B cell (primary cell): ENCODE measurements at regions not wholly inside any gene's neighbourhood (a gene's known extent, or its start where the extent isn't known, plus 50 kb on each side); places are given as distances from the start of the nearest gene placed in this dataset.

Source experiments
- ATAC-seq: fragments of 200-7000 bp; cut with Tn5 transposase; one replicate; pipeline ENCODE4 v1.10.0; 2021; ENCODE audit warnings: low read depth, mild to moderate bottlenecking, moderate number of reproducible peaks, moderate library complexity
- CTCF ChIA-PET: fragments of 350-600 bp; sonication (Branson Sonifier 250); formaldehyde crosslinking; loops from one replicate; lab custom pipeline; 2021; ENCODE audit warnings: antibody characterized with exemption, inconsistent platforms; lab: Charles Lee
- POLR2A ChIA-PET: fragments of 350-600 bp; sonication (Branson Sonifier 250); formaldehyde crosslinking; loops from one replicate; lab custom pipeline; 2021; ENCODE audit warnings: antibody characterized with exemption; lab: Charles Lee
- DNase-seq: peaks from one replicate; pipeline ENCODE4 v3.0.0; 2013
- H2AFZ ChIP-seq: 2 replicates; pipeline ENCODE4 v1.6.1; 2012; ENCODE audit warnings: mild to moderate bottlenecking, low read depth, low read length; ENCODE audit not compliant: insufficient read depth, poor library complexity, severe bottlenecking
- H3K27ac ChIP-seq, 2 donors: 1 replicate in 1 of 2; 2 replicates in 1 of 2; pipeline ENCODE4 v1.5.1; 2012 to 2013; ENCODE audit warnings: low read length in 2 of 2, mild to moderate bottlenecking in 2 of 2, moderate library complexity in 1 of 2
- H3K27me3 ChIP-seq, 4 experiments: fragments of 200-600 bp in 1 of 4; sonication (generic) in 1 of 4; replicated peaks in 1 of 4; 1 replicate in 2 of 4; 2 replicates in 2 of 4; pipeline versions ENCODE4 v1.6.1 to v1.7.0; 2013 to 2016; ENCODE audit warnings: low read length in 3 of 4, mild to moderate bottlenecking in 2 of 4, mixed read lengths in 1 of 4, moderate library complexity in 1 of 4; ENCODE audit not compliant: insufficient read depth in 4 of 4, control insufficient read depth in 3 of 4; ENCODE audit errors: control extremely low read depth in 1 of 4
- H3K36me3 ChIP-seq, 2 experiments: replicated peaks in 1 of 2; 1 replicate in 1 of 2; 2 replicates in 1 of 2; pipeline versions ENCODE4 v1.6.1 to v1.7.1; 2013; ENCODE audit warnings: low read length in 1 of 2; ENCODE audit not compliant: insufficient read depth in 2 of 2, control insufficient read depth in 1 of 2; ENCODE audit errors: control extremely low read depth in 1 of 2, extremely low read depth in 1 of 2
- H3K4me1 ChIP-seq, 2 donors: fragments of 200-600 bp in 1 of 2; sonication (generic) in 1 of 2; 1 replicate in 1 of 2; 2 replicates in 1 of 2; pipeline versions ENCODE4 v1.5.1 to v1.6.1; 2013 to 2017; ENCODE audit warnings: low read length in 2 of 2; ENCODE audit not compliant: control insufficient read depth in 2 of 2, insufficient read depth in 2 of 2
- H3K4me2 ChIP-seq: replicated peaks from 2 replicates; pipeline ENCODE3; 2012; ENCODE audit warnings: mild to moderate bottlenecking, low read depth, low read length; ENCODE audit not compliant: poor library complexity, severe bottlenecking
- H3K4me3 ChIP-seq, 5 experiments: fragments of 200-600 bp in 1 of 5; sonication (generic) in 1 of 5; 1 replicate in 3 of 5; 2 replicates in 2 of 5; pipeline versions ENCODE4 v1.5.1 to v1.7.0; 2011 to 2016; ENCODE audit warnings: low read length in 4 of 5, mild to moderate bottlenecking in 4 of 5, low read depth in 2 of 5, control low read depth in 1 of 5, moderate library complexity in 1 of 5; ENCODE audit not compliant: insufficient read depth in 1 of 5; ENCODE audit errors: control extremely low read depth in 1 of 5, extremely low read depth in 1 of 5
- H3K79me2 ChIP-seq: fragments of 200-600 bp; sonication (generic); one replicate; pipeline ENCODE4 v1.6.0; 2016; ENCODE audit warnings: low read length; ENCODE audit not compliant: control insufficient read depth, insufficient read depth
- H3K9ac ChIP-seq: fragments of 200-600 bp; sonication (generic); 2 replicates; pipeline ENCODE4 v1.6.1; 2017; ENCODE audit warnings: mild to moderate bottlenecking, low read length, moderate library complexity
- H3K9me3 ChIP-seq, 3 donors: one replicate each; pipeline versions ENCODE4 v1.6.1 to v1.7.1; 2013; ENCODE audit warnings: low read length in 2 of 3; ENCODE audit not compliant: control insufficient read depth in 2 of 3, insufficient read depth in 1 of 3; ENCODE audit errors: control extremely low read depth in 1 of 3
- H4K20me1 ChIP-seq: 2 replicates; pipeline ENCODE4 v1.6.0; 2012; ENCODE audit warnings: mild to moderate bottlenecking, low read length; ENCODE audit not compliant: insufficient read depth, control insufficient read depth, poor library complexity, severe bottlenecking
- H3K27ac Mint-ChIP-seq: one replicate; pipeline ENCODE4 v1.8.0; 2021; ENCODE audit warnings: mixed read lengths
- H3K27me3 Mint-ChIP-seq: one replicate; pipeline ENCODE4 v1.8.0; 2021; ENCODE audit warnings: mixed read lengths
- H3K4me1 Mint-ChIP-seq: one replicate; pipeline ENCODE4 v1.8.0; 2021; ENCODE audit warnings: mixed read lengths
- H3K4me3 Mint-ChIP-seq: one replicate; pipeline ENCODE4 v1.8.0; 2021; ENCODE audit warnings: mixed read lengths
- H3K9me3 Mint-ChIP-seq: one replicate; pipeline ENCODE4 v1.8.0; 2022; ENCODE audit warnings: mixed read lengths; ENCODE audit not compliant: insufficient read depth
- CTCF ChIP-seq: fragments of 200-600 bp; IDR thresholded peaks from one replicate; pipeline ENCODE4 v1.8.0; 2022; ENCODE audit warnings: antibody characterized with exemption, mild to moderate bottlenecking
- EZH2 ChIP-seq: IDR thresholded peaks from 2 replicates; pipeline ENCODE4 v1.6.1; 2012; ENCODE audit warnings: borderline replicate concordance, low read depth, mild to moderate bottlenecking, moderate library complexity, low read length; ENCODE audit not compliant: insufficient read depth, poor library complexity, severe bottlenecking
- WGBS: methylation state at CpG from one replicate; pipeline ENCODE4 v1.1.5; 2013; ENCODE audit warnings: missing lambda C conversion rate; ENCODE audit not compliant: insufficient coverage; 5-methylcytosine and 5-hydroxymethylcytosine counted together
- intact Hi-C: fragments of 100-400 bp; cut with micrococcal nuclease; formaldehyde crosslinking; loops from one replicate; pipeline ENCODE4 v1.10.0; 2022

GRCh38 chr5:28666110-28666509, 1627.7 kb upstream of the CDH9 start:
- no peak overlapping the region for H3K9ac ChIP-seq
- Mint-ChIP-seq H3K27me3 (no peaks in the 10 kb centered on the region), H3K9me3 (peaks cover 9% of the 10 kb centered on the region), H3K4me1 (no peaks in the 10 kb centered on the region), H3K27ac (no peak overlapping the region), H3K4me3 (no peak overlapping the region)
- no peaks in the 10 kb centered on the region for H3K79me2 ChIP-seq
- no CpG with 5 or more reads among the region's 1 CpG for WGBS
- H3K4me3 ChIP-seq, result no peak overlapping the region
- ChIA-PET CTCF (no interaction called here), POLR2A (no interaction called here)
- DNase-seq (no peak), ATAC-seq (no peak)
- H4K20me1 ChIP-seq, result no peaks in the 10 kb centered on the region
- intact Hi-C loops, result no loop called here
- H3K27ac ChIP-seq, result no peak overlapping the region
- H2AFZ ChIP-seq, result no peak overlapping the region
- H3K36me3 ChIP-seq, result no peaks in the 10 kb centered on the region
- H3K9me3 ChIP-seq, result no peaks in the 10 kb centered on the region
- no peak for TF ChIP-seq EZH2
- TF ChIP-seq CTCF, result no peak
- H3K4me1 ChIP-seq, result no peaks in the 10 kb centered on the region
- no peaks in the 10 kb centered on the region for H3K27me3 ChIP-seq
- no peak overlapping the region for H3K4me2 ChIP-seq

GRCh38 chr5:28648108-28648507, 1609.7 kb upstream of the CDH9 start:
- Histone ChIP-seq H2AFZ (no peak overlapping the region), H3K9ac (no peak overlapping the region), H4K20me1 (no peaks in the 10 kb centered on the region), H3K9me3 (no peaks in the 10 kb centered on the region), H3K4me1 (no peaks in the 10 kb centered on the region), H3K4me2 (no peak overlapping the region), H3K4me3 (no peak overlapping the region), H3K79me2 (no peaks in the 10 kb centered on the region), H3K36me3 (no peaks in the 10 kb centered on the region), H3K27me3 (no peaks in the 10 kb centered on the region), H3K27ac (no peak overlapping the region)
- H3K4me3 Mint-ChIP-seq, result no peak overlapping the region
- intact Hi-C loops, result no loop called here
- no peaks in the 10 kb centered on the region for H3K4me1 Mint-ChIP-seq
- TF ChIP-seq CTCF, result no peak
- TF ChIP-seq EZH2, result no peak
- no peak overlapping the region for H3K27ac Mint-ChIP-seq
- WGBS, result no CpG with 5 or more reads among the region's 2 CpGs
- no peaks in the 10 kb centered on the region for H3K27me3 Mint-ChIP-seq
- POLR2A ChIA-PET, result no interaction called here
- ATAC-seq (no peak), DNase-seq (no peak)
- CTCF ChIA-PET, result no interaction called here
- H3K9me3 Mint-ChIP-seq, result peaks cover 4% of the 10 kb centered on the region
